IMR-90 (cell line): ENCODE measurements at regions not wholly inside any gene's neighbourhood (a gene's known extent, or its start where the extent isn't known, plus 50 kb on each side); places are given as distances from the start of the nearest gene placed in this dataset.
A peak's percentile ranks its signal among the peaks of the same experiment; 100 is the strongest.

ENCODE experiments used
- ATAC-seq: fragments of 200-7000 bp; cut with Tn5 transposase; 2 replicates; pipeline ENCODE4 v1.9.1; 2020; ENCODE audit warnings: low read depth, mild to moderate bottlenecking, moderate library complexity
- BruUV-seq: library from RNA; stranded (reverse); fragments of 400-500 nt; replicated peaks from 2 replicates; lab custom pipeline; 2021; lab: Mats Ljungman, UMichigan
- CTCF ChIA-PET: fragments of 300-600 bp; formaldehyde crosslinking; extraction: SDS; loops from one replicate; lab custom pipeline; 2021; ENCODE audit warnings: antibody characterized with exemption; lab: Yijun Ruan, JAX
- POLR2A ChIA-PET: fragments of 300-600 bp; sonication (Branson Sonifier 250); formaldehyde crosslinking; loops from one replicate; lab custom pipeline; 2022; ENCODE audit warnings: antibody characterized with exemption; ENCODE audit not compliant: unreplicated experiment; lab: Charles Lee
- DNase-seq: peaks from one replicate; pipeline ENCODE4 v3.0.0; 2013
- H2AFZ ChIP-seq: replicated peaks from 2 replicates; pipeline ENCODE3; 2013; ENCODE audit warnings: low read length, mild to moderate bottlenecking; ENCODE audit not compliant: poor library complexity
- H2AK5ac ChIP-seq: 2 replicates; pipeline ENCODE4 v1.6.1; 2013; ENCODE audit warnings: low read depth, low read length, inconsistent platforms
- H2AK9ac ChIP-seq: replicated peaks from 2 replicates; pipeline ENCODE3; 2013; ENCODE audit warnings: mild to moderate bottlenecking, low read depth, low read length, moderate library complexity; ENCODE audit not compliant: poor library complexity
- H2BK120ac ChIP-seq: 2 replicates; pipeline ENCODE4 v1.6.1; 2013; ENCODE audit warnings: low read depth, low read length, inconsistent platforms
- H2BK15ac ChIP-seq: 3 replicates; pipeline ENCODE4 v1.6.1; 2013; ENCODE audit warnings: low read depth, low read length, inconsistent platforms
- H2BK20ac ChIP-seq: 2 replicates; pipeline ENCODE4 v1.6.1; 2013; ENCODE audit warnings: low read depth, mild to moderate bottlenecking, inconsistent platforms, low read length, moderate library complexity
- H2BK5ac ChIP-seq: 2 replicates; pipeline ENCODE4 v1.6.1; 2013; ENCODE audit warnings: mild to moderate bottlenecking, low read depth, low read length, inconsistent platforms; ENCODE audit not compliant: poor library complexity, severe bottlenecking
- H3K14ac ChIP-seq: replicated peaks from 2 replicates; pipeline ENCODE4 v1.6.1; 2013; ENCODE audit warnings: low read depth, low read length, inconsistent platforms
- H3K18ac ChIP-seq: 2 replicates; pipeline ENCODE4 v1.6.1; 2013; ENCODE audit warnings: low read depth, low read length, control low read depth
- H3K23ac ChIP-seq: 2 replicates; pipeline ENCODE4 v1.6.1; 2013; ENCODE audit warnings: low read depth, low read length, inconsistent platforms
- H3K27ac ChIP-seq: 2 replicates; pipeline ENCODE4 v1.5.1; 2013; ENCODE audit warnings: mild to moderate bottlenecking, control low read depth, low read length; ENCODE audit not compliant: insufficient read depth
- H3K27me3 ChIP-seq: 2 replicates; pipeline ENCODE4 v1.6.1; 2013; ENCODE audit warnings: low read length; ENCODE audit not compliant: control insufficient read depth, insufficient read depth
- H3K36me3 ChIP-seq: 2 replicates; pipeline ENCODE4 v1.6.1; 2013; ENCODE audit warnings: low read length, mixed read lengths; ENCODE audit not compliant: control insufficient read depth, insufficient read depth
- H3K4ac ChIP-seq: 2 replicates; pipeline ENCODE4 v1.6.1; 2013; ENCODE audit warnings: low read depth, low read length, inconsistent platforms
- H3K4me1 ChIP-seq: 2 replicates; pipeline ENCODE4 v1.6.1; 2013; ENCODE audit warnings: low read length, mixed read lengths; ENCODE audit not compliant: control insufficient read depth, insufficient read depth
- H3K4me2 ChIP-seq: 2 replicates; pipeline ENCODE4 v1.6.1; 2013; ENCODE audit warnings: low read depth, mild to moderate bottlenecking, control low read depth, low read length, moderate library complexity
- H3K4me3 ChIP-seq: 2 replicates; pipeline ENCODE4 v1.5.1; 2013; ENCODE audit warnings: low read depth, mild to moderate bottlenecking, control low read depth, low read length, moderate library complexity; ENCODE audit not compliant: insufficient read depth
- H3K56ac ChIP-seq: 2 replicates; pipeline ENCODE4 v1.6.1; 2013; ENCODE audit warnings: low read length, inconsistent platforms; ENCODE audit not compliant: insufficient read depth; ENCODE audit errors: extremely low read depth
- H3K79me1 ChIP-seq, 2 experiments: 2 replicates each; pipeline ENCODE4 v1.6.1; 2013; ENCODE audit warnings: low read length in 2 of 2, inconsistent platforms in 1 of 2, low read depth in 1 of 2
- H3K9ac ChIP-seq: 2 replicates; pipeline ENCODE4 v1.6.1; 2013; ENCODE audit warnings: low read depth, low read length, control low read depth
- H3K9me1 ChIP-seq: 2 replicates; pipeline ENCODE4 v1.6.1; 2013; ENCODE audit warnings: low read length, inconsistent platforms; ENCODE audit not compliant: insufficient read depth
- H3K9me3 ChIP-seq: 2 replicates; pipeline ENCODE4 v1.6.1; 2013; ENCODE audit warnings: low read length; ENCODE audit not compliant: control insufficient read depth, insufficient read depth
- H4K20me1 ChIP-seq: 2 replicates; pipeline ENCODE4 v1.6.1; 2013; ENCODE audit warnings: low read length, inconsistent platforms; ENCODE audit not compliant: insufficient read depth
- H4K5ac ChIP-seq: 2 replicates; pipeline ENCODE4 v1.6.1; 2013; ENCODE audit warnings: mild to moderate bottlenecking, low read depth, low read length, control low read depth
- H4K8ac ChIP-seq, 2 experiments: 2 replicates each; pipeline ENCODE4 v1.6.1; 2013; ENCODE audit warnings: low read depth in 2 of 2, low read length in 2 of 2, control low read depth in 1 of 2, inconsistent platforms in 1 of 2
- H4K91ac ChIP-seq: 2 replicates; pipeline ENCODE4 v1.6.1; 2013; ENCODE audit warnings: low read depth, low read length, inconsistent platforms; ENCODE audit not compliant: insufficient read depth
- POLR2A ChIP-seq: IDR thresholded peaks from 2 replicates; pipeline ENCODE4 v1.6.1; 2012; ENCODE audit warnings: mild to moderate bottlenecking, low read depth, low read length
- RFX5 ChIP-seq: IDR thresholded peaks from 2 replicates; pipeline ENCODE4 v1.8.0; 2012; ENCODE audit warnings: low read depth, mild to moderate bottlenecking, low read length, moderate library complexity
- WGBS, 2 experiments: methylation state at CpG; one replicate each; pipeline versions ENCODE4 v1.1.5 to v1.1.7; 2013; ENCODE audit warnings: missing lambda C conversion rate in 2 of 2; ENCODE audit not compliant: insufficient read length in 1 of 2; ENCODE audit errors: extremely low coverage in 2 of 2; 5-methylcytosine and 5-hydroxymethylcytosine counted together
- dilution Hi-C: fragments of 300-500 bp; cut with HindIII; formaldehyde crosslinking; loops from one replicate; pipeline ENCODE4 v1.14.3; 2018; ENCODE audit warnings: low sequenced_read_pairs; ENCODE audit not compliant: unreplicated experiment
- in situ Hi-C: fragments of 300-500 bp; cut with MboI; formaldehyde crosslinking; loops from 3 replicates; pipeline ENCODE4 v1.14.3; 2019; ENCODE audit warnings: low sequenced_read_pairs, inconsistent platforms, mixed read lengths
- intact Hi-C: fragments of 100-400 bp; cut with micrococcal nuclease; formaldehyde crosslinking; loops from 2 replicates; pipeline ENCODE4 v1.10.0; 2022

DNA sequence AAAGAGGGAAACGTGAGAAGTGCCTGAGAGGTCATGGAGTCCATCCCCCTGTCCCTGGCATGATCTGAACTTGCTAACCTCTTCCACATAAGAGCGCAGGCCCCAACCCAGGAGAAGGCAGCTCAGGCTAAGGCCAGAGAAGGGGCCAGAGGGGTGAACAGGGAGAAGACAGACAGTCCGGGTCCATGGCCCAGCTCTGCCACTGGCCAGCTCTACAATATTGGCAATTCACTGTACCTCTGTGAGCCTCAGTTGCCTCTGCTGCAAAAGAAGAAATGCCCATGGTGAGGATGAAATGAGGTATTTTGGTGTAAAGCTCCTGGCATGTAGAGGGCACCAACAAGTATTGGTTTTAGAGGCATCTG, 72.3 kb downstream of the CAMK2N1 start:
- no peak overlapping the region for H3K18ac ChIP-seq
- CTCF ChIA-PET = no interaction called here
- intact Hi-C loops (no loop called here), in situ Hi-C loops (no loop called here), dilution Hi-C loops (no loop called here)
- H3K79me1 ChIP-seq = no peaks in the 10 kb centered on the region
- H4K5ac ChIP-seq = no peak overlapping the region
- no peak overlapping the region for H2AFZ ChIP-seq
- 0 out of 2 replicates have a peak, but pooled peaks cover 5% of the 10 kb centered on the region for H3K9me1 ChIP-seq
- H2AK9ac ChIP-seq = no peak overlapping the region
- no peak overlapping the region for H3K56ac ChIP-seq
- WGBS, 2 experiments = no CpG with 5 or more reads among the region's 3 CpGs
- H3K27me3 ChIP-seq = no peaks in the 10 kb centered on the region
- H2BK20ac ChIP-seq = peak overlapping the region; percentile 21; the same call in 1 of the 2 replicates
- H2BK120ac ChIP-seq = peak overlapping the region; percentile 4; the same call in 1 of the 2 replicates
- no peak overlapping the region for H3K4me3 ChIP-seq
- no peak overlapping the region for H3K9ac ChIP-seq
- peak overlapping the region; percentile 6; the same call in 1 of the 2 replicates for H4K91ac ChIP-seq
- no peaks in the 10 kb centered on the region for H3K9me3 ChIP-seq
- BruUV-seq = no TSS peak
- H3K27ac ChIP-seq = no peak overlapping the region
- peaks cover 9% of the 10 kb centered on the region for H3K4me1 ChIP-seq
- no peak overlapping the region for H3K23ac ChIP-seq
- no peak overlapping the region for H2BK5ac ChIP-seq
- no peak overlapping the region for H3K14ac ChIP-seq
- H3K36me3 ChIP-seq = no peaks in the 10 kb centered on the region
- no peak overlapping the region for H3K4me2 ChIP-seq
- H4K20me1 ChIP-seq = no peaks in the 10 kb centered on the region
- ATAC-seq = no peak
- peak overlapping the region; percentile 25; the same call in 2 of the 3 replicates for H2BK15ac ChIP-seq
- H3K4ac ChIP-seq = no peak overlapping the region
- no peak for DNase-seq
- POLR2A ChIA-PET = no interaction called here
- no peak for TF ChIP-seq POLR2A
- TF ChIP-seq RFX5 = no peak
- no peak overlapping the region for H2AK5ac ChIP-seq
- no peak overlapping the region for H4K8ac ChIP-seq
